ENCODE measurements at regions not wholly inside any gene's neighbourhood (a gene's known extent, or its start where the extent isn't known, plus 50 kb on each side); places are given as distances from the start of the nearest gene placed in this dataset.

GRCh38 chr4:178823673-178824295, 1381.5 kb upstream of the AGA start:
- TF ChIP-seq CTCF (conservative IDR thresholded peaks at IDR 0.05; ENCODE audit: low read depth, low read length), result no peak
- DNase-seq (ENCODE audit: low read depth), result peak; percentile 17
- no peak overlapping the region for H3K4me3 ChIP-seq (ENCODE audit: low read length)

GRCh38 chr4:178836865-178837264, 1394.6 kb upstream of the AGA start:
- DNase-seq (ENCODE audit: low read depth), result no peak
- H3K4me3 ChIP-seq (ENCODE audit: low read length), result no peak overlapping the region
- TF ChIP-seq CTCF (conservative IDR thresholded peaks at IDR 0.05; ENCODE audit: low read depth, low read length), result no peak

GRCh38 chr4:178838776-178839175, 1396.5 kb upstream of the AGA start:
- no peak for DNase-seq (ENCODE audit: low read depth)
- no peak overlapping the region for H3K4me3 ChIP-seq (ENCODE audit: low read length)
- no peak for TF ChIP-seq CTCF (conservative IDR thresholded peaks at IDR 0.05; ENCODE audit: low read depth, low read length)

- DNase-seq (ENCODE audit: low read depth), result no peak
- H3K4me3 ChIP-seq (ENCODE audit: low read length), result no peak overlapping the region
- TF ChIP-seq CTCF (conservative IDR thresholded peaks at IDR 0.05; ENCODE audit: low read depth, low read length), result no peak
Observed at GRCh38 chr4:178856139-178856800, 1414.0 kb upstream of the AGA start.

- no peak for TF ChIP-seq CTCF (conservative IDR thresholded peaks at IDR 0.05; ENCODE audit: low read depth, low read length)
- no peak for DNase-seq (ENCODE audit: low read depth)
- H3K4me3 ChIP-seq (ENCODE audit: low read length), result no peak overlapping the region
Observed at GRCh38 chr4:178871476-178871875, 1429.2 kb upstream of the AGA start.

- DNase-seq (ENCODE audit: low read depth), result no peak
- no peak for TF ChIP-seq CTCF (conservative IDR thresholded peaks at IDR 0.05; ENCODE audit: low read depth, low read length)
- H3K4me3 ChIP-seq (ENCODE audit: low read length), result no peak overlapping the region
Observed at GRCh38 chr4:178881937-178882336, 1439.7 kb upstream of the AGA start.

- no peak overlapping the region for H3K4me3 ChIP-seq (ENCODE audit: low read length)
- DNase-seq (ENCODE audit: low read depth), result no peak
- no peak for TF ChIP-seq CTCF (conservative IDR thresholded peaks at IDR 0.05; ENCODE audit: low read depth, low read length)
Observed at GRCh38 chr4:178894126-178894525, 1451.9 kb upstream of the AGA start.

All from retinal pigment epithelial cell (primary cell).